GM10266 (cell line): ENCODE measurements at regions not wholly inside any gene's neighbourhood (a gene's known extent, or its start where the extent isn't known, plus 50 kb on each side); places are given as distances from the start of the nearest gene placed in this dataset.

Experiments used
- DNase-seq: peaks from one replicate; pipeline ENCODE4 v3.0.0; 2012; ENCODE audit errors: extremely low spot score
- CTCF ChIP-seq: IDR thresholded peaks from 2 replicates; pipeline ENCODE4 v1.5.1; 2012; ENCODE audit warnings: mild to moderate bottlenecking, low read depth; ENCODE audit not compliant: control insufficient read depth, insufficient read depth; ENCODE audit errors: missing control alignments

DNA sequence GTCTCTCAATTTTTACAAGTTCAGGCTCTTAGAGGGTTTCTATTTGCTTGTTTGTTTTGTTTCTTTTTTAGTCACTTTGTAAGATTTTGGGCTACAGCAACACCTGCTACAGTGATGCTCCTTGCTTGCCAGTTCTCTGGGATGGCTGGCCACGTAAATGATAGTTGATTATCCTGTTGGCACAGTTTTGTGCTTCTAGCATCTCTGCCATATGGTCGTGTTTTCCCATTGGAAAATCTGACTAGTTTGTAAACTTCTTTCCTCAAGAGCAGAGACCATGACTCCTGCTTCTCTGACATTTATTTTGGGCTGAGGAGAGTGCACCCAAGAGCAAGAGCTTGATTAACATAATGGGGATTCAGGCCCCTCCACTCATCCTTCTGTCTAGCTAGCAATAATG is 1621.6 kb upstream of the RAG2 start:
- TF ChIP-seq CTCF = no peak
- no peak for DNase-seq

DNA sequence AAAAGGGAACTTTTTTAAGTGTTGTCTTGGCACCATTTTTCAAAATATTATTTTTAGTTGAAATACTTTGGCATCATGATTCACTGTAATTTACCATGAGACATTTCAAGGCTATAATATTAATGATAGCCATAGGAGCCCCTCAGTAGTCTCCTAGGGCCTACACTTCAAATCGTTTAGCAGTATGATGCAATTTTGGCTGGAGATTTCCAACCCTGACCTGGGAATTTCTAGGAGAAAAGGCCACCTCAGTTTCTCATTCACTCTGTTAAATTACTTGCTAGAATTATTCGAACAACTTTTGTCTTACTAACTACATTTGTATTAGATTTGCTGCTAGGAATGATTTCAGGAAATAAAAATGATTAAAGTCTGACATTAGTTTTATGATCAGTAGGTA is 1610.9 kb upstream of the RAG2 start:
- no peak for TF ChIP-seq CTCF

GRCh38 chr11:38206663-38207062 is 1608.6 kb upstream of the RAG2 start:
- no peak for DNase-seq
- TF ChIP-seq CTCF = no peak

More for the DNA sequence above, 1610.9 kb upstream of the RAG2 start:
- DNase-seq = no peak

GRCh38 chr11:38191101-38191500 is 1593.1 kb upstream of the RAG2 start:
- TF ChIP-seq CTCF = no peak
- no peak for DNase-seq

DNA sequence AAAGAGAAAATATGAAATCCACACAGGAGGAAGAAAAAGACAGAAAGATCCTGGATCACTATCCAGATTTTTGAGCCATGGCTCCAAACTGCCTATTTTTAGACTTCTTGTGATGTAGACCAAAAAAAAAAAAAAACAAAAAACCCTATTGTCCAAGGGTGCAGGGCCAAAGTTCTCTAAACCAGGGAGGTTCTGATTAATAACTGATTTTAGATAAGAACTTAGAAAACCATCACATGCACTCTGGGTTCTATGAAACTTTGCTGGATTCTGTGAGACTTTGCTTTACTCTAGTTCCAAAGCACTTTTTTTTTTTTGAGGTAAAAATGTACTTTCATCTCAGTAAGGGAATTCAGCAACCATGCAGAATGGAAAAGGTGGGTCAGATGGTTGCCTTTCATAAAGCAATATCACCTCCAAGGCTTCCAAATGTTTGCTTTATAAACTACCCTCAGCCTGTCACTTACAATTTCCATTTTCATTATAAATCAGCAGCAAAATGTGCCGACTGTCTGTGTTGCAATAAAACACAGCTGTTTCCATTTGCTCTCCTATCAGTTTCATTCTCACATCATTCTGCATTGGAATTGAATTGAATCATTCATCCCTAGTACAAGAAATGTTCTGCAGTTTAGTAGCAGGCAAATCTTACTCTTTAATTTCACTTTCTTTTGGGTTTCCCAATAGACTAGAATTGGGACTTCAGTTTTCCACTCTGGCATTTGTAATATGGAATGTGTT is 1584.3 kb upstream of the RAG2 start:
- no peak for TF ChIP-seq CTCF
- DNase-seq = no peak

- no peak for DNase-seq
- TF ChIP-seq CTCF = no peak
Measured at GRCh38 chr11:38176686-38177322, 1578.8 kb upstream of the RAG2 start.

- no peak for DNase-seq
- TF ChIP-seq CTCF = no peak
Measured at GRCh38 chr11:38173676-38174075, 1575.6 kb upstream of the RAG2 start.
